HG03460 (cell line): ENCODE measurements at regions not wholly inside any gene's neighbourhood (a gene's known extent, or its start where the extent isn't known, plus 50 kb on each side); places are given as distances from the start of the nearest gene placed in this dataset.
"Not testable (repeated sequence)": the region's sequence is repeated elsewhere in the genome, so short reads cannot be mapped to it uniquely, and the experiment has no call there.

Experiments used
- ATAC-seq: cut with Tn5 transposase; IDR thresholded peaks from one replicate; pipeline ENCODE4 v1.9.1; 2021; ENCODE audit not compliant: unreplicated experiment

DNA sequence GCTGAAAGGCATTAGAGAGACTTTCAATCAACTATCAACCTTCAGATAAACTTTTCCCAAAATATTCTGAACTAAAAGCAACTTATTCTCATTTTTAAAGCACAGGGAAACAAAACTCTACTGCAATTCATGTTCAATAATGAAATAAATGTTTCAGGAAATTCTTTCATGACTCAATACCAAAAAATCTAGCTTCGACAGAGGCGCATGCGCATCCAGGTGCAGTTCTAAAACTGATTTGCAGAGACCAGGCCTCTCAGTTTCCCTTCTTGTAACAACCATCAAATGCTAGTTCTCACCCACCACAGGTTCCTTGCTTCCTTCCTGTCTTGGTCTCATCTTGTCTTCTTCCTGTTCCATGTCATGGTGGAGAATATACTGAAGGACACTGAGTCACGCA lies 55.3 kb upstream of the NRBF2 start:
- ATAC-seq: no peak

DNA sequence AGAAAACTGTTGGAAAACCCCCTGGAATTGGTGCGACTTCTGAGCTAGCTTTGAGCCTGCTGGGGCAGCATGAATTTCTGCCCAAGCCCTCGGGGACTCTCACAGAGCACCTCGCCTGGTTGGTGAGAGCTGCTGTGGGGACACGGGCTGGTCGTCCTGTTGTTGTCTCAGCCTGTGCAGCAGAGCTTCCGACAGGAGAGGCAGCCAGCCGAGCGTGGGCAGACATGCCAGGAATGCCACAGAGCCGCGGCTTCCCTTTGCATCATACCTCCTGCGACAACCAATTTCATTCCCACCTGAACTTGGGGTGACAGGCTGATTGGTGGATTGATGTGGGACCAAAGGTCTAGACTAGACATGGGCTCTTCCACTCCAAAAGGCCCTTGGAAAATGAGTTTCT lies 60.2 kb upstream of the NRBF2 start:
- ATAC-seq: no peak

DNA sequence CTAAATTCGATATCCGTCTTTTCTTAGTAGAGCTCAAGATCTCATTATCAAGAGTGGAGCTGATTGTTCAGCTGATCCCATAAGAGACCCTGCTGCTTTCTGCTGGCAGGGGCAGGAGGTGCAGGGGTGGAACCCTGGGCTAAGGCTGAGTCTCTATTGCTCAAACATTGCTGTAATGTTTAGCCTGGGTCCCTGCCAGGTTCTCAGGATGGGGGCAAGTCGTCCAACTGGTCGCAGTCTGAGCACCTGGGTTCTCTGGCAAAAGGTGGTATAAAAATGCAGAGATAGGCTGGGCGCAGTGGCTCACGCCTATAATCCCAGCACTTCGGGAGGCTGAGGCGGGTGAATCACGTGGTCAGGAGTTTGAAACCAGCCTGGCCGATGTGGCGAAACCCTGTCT lies 62.0 kb upstream of the NRBF2 start:
- ATAC-seq: no peak

DNA sequence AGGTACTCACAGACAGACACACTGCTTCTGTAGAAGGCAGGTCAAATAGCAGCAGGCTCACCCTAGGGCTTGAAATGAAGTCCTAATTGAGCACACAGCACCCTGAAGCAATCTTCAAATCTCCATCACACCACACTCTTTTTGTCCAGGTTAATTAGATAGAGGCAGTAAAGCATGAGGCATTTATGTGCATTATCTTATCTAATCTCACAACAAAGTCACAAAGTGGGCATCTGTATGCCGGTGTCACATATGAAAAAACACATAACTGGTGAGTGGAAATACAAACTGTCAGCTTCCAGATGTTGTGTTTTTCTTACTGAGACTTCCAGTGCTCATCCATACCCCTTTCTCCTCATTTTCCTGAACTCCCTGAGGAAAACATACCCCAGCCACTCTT lies 63.8 kb upstream of the NRBF2 start:
- ATAC-seq: no peak

DNA sequence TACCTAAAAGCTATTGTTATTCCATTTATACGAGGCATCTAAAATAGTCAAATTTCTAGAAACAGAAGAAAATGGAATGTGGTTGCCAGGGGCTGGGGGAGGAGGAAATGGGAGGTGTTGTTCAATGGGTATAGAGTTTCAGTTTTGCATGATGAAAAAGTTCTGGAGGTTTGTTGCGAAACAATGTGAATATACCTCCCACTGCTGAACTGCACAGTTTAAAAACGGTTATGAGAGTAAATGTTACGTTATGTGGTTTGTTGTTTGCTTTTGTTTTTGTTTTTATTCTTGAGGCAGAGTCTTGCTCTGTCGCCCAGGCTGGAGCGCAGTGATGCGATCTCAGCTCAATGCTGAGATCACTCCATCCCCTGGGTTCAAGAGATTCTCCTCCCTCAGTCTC lies 64.9 kb upstream of the NRBF2 start:
- no peak for ATAC-seq

DNA sequence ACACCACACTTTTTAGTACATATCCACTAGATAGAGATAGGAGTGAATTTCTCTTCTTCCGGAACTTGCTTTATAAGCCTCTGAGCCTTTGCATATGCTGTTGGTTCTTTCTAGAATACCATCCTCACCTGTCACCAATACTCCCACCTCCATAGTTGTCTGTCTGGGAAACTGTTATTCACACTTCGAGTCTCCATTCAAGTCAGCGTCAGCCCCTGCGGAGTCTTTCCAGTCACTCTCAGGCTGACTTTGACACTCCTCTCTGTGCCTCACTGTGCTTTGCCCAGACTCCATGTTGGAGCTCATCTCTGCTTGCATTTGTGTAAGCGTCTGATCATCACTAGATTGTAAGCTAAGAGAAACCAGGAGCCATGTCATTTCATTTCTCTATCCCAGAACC lies 66.5 kb upstream of the NRBF2 start:
- no peak for ATAC-seq

DNA sequence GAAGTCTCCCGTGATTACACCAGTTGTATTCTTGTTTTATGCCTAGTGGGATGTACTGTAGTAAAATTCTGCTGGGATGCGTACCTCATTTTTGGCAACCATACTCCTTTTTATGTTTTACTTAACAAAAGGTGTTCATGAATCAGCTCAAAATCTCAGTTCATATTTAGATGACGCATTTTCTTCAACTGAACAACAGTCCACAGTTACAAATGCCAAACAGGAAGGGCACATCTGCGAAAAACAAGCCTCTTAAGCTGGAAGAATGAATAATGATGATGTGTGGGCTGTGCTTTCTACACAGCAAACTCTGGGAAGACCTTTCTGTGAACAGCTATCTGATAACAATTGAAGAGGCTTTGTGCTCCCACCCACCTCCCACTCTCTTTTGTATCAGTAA lies 68.4 kb upstream of the NRBF2 start:
- no peak for ATAC-seq

DNA sequence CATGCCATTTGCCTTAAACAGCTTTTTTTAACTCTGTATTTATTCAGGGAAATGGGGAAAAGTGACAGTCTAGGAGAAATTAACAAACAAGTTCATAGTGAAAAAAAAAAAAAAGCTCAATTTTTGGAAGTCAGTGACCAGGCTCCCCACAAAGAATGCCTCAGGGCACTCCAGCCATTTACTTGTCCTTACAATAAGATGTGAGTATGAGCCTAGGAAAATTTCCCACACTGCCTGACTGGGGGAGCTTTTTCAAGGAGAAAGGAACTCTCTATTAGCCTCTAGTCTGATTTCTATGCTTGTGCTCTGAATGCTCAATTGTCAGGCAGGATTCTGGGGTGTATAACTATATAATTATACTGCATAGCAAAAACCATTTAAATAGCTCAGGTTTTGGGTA lies 74.9 kb upstream of the NRBF2 start:
- no peak for ATAC-seq

DNA sequence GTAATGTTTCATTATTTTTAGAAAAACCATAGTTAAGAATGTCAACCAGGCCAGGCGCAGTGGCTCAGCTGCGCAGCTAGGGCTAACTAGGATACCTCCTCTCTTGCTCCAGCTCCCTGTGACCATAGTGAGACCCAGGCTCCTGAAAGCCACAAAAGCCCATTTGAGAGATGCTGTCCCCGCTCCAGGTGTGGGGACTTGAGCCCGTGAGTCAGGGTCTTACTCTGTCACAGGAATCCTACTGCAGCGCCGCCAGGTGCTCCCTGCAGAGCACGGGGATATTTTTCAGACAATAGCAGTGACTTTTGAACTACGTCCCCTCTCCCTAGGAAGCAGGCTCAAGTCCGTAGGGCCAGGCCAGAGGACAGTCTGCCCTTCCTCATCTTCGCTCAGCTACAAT lies 75.6 kb upstream of the NRBF2 start:
- no peak for ATAC-seq

DNA sequence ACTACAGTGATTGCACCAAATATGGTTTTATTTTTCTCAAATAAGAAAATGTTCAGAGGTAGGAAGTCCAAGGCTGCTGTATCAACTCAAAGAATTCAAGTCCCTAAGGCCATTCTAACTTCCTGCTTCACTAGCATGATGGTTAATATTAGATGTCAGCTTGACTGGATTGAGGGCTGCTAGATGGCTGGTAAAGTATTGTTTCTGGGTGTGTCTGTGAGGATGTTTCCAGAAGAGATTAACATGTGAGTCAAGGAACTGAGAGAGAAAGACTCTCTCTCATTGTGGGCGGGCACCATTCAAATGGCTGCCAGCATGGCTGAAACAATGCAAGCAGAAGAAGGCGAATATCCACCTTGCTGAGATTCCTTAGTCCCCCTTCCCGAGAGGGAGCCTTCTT lies 77.4 kb upstream of the NRBF2 start:
- no peak for ATAC-seq

DNA sequence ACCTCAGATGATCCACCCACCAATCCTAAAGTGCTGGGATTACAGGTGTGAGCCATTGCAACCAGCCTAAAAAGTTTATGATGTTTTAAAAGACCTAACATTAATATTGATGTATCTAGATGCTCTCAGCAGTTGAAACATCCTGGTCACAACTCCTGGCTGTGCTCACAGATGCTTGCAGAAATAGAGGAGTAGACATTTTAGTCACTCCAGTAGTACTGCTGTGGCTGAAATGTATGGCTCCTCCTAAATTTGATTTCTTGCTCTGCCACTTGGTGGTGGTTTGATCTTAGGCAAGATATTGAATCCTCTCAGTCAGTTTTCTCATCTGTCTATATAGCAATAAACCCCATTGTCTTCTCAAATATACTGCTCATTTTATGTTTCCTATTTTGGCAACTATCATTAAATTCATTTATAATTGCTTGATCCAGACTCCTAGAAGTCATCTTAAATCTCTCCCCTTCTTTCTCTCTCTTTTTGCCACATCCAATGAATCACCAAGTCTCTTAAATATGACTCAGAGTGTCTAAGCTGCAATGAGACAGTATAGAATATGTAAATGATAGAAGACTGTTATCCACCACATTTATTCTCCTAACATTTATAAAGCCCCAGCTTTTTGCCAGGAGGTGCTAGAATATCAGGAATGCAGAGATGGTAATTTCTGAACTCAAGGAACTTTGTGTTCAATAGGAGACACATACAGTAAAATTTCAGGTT lies 78.1 kb upstream of the NRBF2 start:
- no peak for ATAC-seq

DNA sequence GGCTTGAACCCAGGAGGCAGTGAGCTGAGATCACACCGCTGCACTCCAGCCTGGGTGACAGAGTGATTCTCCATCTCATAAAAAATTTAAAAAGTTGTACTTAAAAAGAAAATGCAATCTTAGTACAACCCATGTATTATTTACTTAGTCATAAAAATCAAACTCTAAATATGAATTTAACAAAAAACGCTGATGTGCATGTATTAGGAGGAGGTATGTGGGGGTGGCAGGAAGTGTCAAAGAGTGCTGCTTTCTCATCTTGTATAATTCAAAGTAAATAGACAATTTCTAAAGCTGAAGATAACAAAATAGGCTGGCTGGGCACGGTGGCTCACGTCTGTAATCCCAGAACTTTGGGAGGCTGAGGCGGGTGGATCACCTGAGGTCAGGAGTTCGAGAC lies 81.0 kb upstream of the NRBF2 start:
- ATAC-seq: no peak

DNA sequence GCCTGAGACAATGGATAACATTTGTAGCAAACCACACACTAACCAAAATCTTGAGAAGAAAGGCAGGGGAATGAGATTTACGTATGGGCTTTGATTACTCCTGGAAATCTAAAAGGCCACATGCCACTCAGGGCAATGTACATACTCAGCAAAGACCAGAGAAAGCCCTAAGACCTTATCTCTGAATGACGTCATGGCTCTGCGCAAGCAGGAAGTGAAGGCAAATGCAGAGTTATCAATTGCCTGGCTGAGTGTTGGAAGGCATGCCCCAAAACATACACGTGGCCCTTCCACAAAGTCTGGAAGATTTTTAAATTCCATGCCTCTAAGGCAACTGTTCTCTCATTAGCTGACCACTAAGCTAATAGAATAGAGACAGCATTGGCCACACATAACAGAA lies 90.9 kb upstream of the NRBF2 start:
- ATAC-seq: no peak

DNA sequence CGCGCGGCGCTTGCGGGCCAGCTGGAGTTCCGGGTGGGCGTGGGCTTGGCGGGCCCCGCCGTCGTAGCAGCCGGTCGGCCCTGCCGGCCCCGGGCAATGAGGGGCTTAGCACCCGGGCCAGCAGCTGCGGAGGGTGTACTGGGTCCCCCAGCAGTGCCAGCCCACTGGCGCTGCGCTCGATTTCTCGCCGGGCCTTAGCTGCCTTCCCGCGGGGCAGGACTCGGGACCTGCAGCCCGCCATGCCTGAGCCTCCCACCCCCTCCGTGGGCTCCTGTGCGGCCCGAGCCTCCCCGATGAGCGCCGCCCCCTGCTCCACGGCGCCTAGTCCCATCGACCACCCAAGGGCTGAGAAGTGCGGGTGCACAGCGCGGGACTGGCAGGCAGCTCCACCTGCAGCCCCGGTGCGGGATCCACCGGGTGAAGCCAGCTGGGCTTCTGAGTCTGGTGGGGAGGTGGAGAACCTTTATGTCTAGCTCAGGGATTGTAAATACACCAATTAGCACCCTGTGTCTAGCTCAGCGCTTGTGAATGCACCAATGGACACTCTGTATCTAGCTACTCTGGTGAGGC lies 99.4 kb upstream of the NRBF2 start:
- not testable (repeated sequence) for ATAC-seq

DNA sequence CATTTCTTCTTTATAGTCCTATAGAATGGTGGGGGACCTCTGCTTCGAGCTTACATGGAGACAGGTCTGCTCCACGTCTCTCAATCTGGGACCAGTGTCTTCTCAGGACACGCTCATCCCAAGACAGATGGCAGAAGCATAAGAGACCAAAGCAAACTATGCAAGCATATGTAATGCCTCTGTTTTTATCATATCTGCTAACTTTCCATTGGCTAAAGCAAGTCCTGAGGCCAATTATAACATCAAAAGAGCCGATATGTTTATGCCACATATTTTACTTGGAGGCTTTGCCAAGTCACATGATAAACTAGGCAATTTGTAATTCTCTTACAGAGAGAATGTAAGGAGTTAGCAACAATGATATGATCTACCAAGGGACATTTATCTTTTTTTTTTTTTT lies 102.6 kb upstream of the NRBF2 start:
- no peak for ATAC-seq

DNA sequence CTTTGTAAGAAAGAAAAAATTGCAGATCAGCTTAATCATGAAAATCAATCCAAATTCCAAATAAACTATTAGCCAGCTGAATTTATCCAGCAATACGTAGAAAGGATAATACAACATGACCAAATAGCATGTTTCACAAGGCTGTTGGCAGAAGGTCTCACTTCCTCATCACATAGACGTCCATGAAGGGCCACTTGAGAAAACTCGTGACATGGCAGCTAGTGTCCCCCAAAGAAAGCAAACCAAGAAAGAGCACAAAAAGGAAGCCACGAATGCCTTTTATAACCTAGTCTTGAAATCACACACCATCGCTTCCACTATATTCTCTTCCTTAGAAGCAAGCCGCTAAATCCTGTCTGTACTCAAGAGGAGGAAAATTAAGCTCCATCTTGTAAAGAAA lies 105.6 kb upstream of the NRBF2 start:
- ATAC-seq: no peak

DNA sequence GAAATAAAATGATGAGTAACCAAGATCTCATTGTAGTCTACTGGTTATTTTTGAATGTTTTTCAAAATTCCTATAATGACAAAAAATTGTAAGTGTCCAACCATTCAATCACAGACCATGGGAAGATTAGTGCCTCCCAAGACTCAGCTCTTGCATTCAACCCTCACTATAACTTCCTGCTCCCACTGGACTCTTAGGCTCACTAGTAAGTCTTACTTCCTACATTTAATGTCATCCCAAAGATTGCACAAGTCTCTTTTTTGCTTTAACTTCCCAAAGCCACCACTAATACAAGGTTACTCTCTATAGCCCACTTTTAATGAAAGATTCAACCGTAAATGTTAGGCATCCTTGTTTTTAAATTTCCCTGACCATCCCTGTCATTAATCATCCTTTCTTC lies 111.9 kb upstream of the NRBF2 start:
- ATAC-seq: no peak

DNA sequence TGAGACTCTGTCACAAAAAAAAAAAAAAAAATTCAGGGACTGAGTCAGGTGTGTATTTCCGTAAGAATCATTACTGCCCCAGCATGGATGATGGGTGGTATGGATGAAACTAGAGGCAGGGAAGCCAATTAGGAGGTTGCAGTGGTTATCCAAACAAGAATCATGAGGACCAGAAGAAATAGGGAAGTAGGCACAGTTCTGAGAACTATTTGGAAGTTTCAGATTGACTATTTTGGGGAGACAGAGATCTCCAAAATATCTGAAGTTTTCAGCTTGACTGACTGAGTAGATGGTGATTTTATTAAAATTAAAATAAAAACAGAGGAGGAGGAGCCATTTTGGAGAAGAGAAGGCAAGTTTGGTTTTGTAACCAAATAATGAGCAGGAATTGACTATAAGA lies 119.4 kb upstream of the NRBF2 start:
- no peak for ATAC-seq

DNA sequence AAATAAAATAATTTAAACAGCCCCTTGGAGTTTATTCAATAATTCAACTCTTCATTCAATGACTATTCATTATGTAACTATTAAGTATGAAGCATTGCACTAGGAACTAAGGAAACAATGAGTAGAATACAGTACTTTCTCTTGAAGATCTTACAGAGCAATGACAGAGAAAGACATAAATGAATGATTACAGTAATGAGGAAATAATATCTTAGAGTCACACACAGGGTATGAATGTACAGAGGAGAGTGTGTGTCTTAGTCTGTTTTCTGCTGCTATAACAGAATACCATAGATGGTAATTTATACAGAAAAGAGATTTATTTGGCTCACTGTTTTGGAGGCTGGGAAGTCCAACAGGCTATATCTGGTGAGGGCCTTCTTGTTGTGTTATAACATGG lies 120.5 kb upstream of the NRBF2 start:
- ATAC-seq: no peak

DNA sequence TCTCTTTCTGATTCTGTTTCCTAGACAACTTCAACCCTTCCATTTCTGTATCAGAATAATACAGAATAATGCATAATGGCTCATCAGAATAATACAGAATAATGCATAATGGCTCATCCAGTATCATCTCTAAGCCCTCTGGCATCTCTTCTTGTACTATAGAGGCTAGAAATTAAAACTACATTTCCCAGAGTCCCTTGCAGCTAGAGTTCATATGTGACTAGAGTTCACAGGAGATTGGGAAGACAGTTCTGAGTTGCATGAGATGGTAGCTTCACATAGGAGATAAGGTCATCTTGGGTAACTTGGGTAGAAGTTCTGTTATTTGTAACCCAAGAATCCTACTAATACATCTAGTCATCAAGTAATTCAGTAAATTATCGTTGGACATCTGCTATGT lies 122.9 kb upstream of the NRBF2 start:
- ATAC-seq: no peak

DNA sequence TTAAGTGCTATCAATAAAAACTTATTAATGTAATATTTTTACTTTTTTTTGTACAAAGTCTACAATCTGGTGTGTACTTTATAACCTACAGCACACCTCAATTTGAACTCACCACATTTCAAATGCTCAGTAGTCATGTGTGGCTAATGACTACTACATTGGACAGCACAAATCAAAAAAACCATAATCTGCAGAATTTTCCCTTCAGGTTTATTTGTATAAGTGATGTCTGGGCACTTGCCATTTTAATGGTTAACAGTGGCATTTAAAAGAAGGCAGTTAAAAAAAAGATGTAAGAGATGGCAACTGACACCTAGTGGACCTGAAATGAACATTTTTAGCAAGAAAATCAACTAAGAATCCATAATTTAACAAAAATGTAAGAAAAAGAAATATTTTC lies 124.6 kb upstream of the NRBF2 start:
- no peak for ATAC-seq

DNA sequence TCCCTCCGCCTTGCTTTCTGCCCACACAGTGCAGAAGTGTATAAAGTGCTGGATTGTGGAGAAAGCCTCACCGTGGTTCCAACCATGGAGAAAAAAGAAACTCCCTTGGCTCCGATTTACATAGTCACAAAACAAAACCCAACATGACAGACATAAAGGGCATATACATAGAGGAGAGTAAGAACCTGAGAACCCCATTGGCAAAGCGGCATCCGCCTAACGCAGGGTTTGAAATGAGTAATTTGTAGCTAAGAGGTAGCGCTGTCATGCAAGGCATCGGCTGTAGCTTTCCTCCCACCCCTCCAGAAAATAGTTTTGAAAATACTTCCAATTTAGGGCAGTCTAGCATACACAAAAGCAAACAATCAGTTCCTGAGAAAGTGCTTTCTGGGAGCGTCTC lies 126.0 kb upstream of the NRBF2 start:
- no peak for ATAC-seq

DNA sequence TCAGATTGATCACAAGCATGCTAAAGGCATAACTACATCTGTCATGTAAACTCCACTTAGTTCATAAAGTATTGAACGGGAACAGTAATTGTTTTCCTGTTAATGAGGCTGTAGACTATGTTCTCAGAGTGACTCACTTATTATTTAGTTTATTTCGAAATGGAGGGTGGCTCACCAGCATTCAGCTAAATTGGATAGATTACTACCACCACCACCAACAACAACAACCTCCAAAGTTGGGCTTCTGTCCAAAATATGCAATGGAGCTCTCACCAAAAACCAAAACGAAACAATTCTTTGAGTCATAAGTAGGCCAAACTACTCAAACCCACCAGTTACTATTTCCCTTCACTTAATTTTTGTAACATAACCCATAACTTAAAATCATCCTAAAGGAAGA lies 127.9 kb upstream of the NRBF2 start:
- no peak for ATAC-seq
